WTC11 (cell line): ENCODE measurements at regions not wholly inside any gene's neighbourhood (a gene's known extent, or its start where the extent isn't known, plus 50 kb on each side); places are given as distances from the start of the nearest gene placed in this dataset.

Source experiments
- CTCF ChIP-seq: fragments of 200-600 bp; IDR thresholded peaks from 2 replicates; pipeline ENCODE4 v1.8.0; 2022; ENCODE audit warnings: antibody characterized with exemption
- ETV6 ChIP-seq: sonication (generic); formaldehyde crosslinking; IDR thresholded peaks from 2 replicates; pipeline ENCODE4 v1.8.1; 2022; ENCODE audit warnings: mild to moderate bottlenecking, missing genetic modification reagents
- NFYB ChIP-seq: sonication (generic); formaldehyde crosslinking; conservative IDR thresholded peaks from 2 replicates; pipeline ENCODE4 v1.8.0; 2022; ENCODE audit warnings: low read depth, missing genetic modification reagents
- NR3C1 ChIP-seq: sonication (generic); formaldehyde crosslinking; conservative IDR thresholded peaks from 2 replicates; pipeline ENCODE4 v1.8.1; 2023; ENCODE audit warnings: low read depth, mild to moderate bottlenecking, missing genetic modification reagents
- ZNF138 ChIP-seq: sonication (generic); formaldehyde crosslinking; conservative IDR thresholded peaks from 2 replicates; pipeline ENCODE4 v1.8.1; 2022; ENCODE audit warnings: mild to moderate bottlenecking, moderate library complexity, missing genetic modification reagents

GRCh38 chr6:164013480-164014208 is 599.1 kb downstream of the QKI start:
- TF ChIP-seq NR3C1 (CRISPR knock-in tag) (no peak), CTCF (no peak), ETV6 (CRISPR knock-in tag) (no peak), NFYB (CRISPR knock-in tag) (no peak), ZNF138 (no peak)
